ENCODE measurements at regions not wholly inside any gene's neighbourhood (a gene's known extent, or its start where the extent isn't known, plus 50 kb on each side); places are given as distances from the start of the nearest gene placed in this dataset.

DNA sequence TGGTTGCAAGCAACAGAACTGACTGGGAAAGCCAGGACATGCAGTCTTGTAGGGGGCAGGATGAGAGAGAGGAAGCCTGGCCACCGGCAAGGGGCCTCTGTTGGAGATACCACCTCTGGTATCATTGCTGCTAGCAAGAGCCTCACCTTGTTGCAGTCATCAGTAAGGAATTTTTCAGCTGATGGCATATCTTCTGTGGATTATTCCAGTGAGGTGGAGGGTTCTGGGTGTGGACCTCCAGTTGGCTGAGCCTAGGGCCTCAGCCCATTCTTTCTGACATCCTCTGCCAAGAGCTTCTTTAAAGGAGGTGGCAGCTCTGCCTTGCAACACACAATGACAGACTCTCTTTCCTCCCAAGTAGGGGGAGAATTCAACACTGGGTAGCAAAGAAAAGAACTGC is 128.9 kb downstream of the AQP9 start:
- TF ChIP-seq, protein P1, sequence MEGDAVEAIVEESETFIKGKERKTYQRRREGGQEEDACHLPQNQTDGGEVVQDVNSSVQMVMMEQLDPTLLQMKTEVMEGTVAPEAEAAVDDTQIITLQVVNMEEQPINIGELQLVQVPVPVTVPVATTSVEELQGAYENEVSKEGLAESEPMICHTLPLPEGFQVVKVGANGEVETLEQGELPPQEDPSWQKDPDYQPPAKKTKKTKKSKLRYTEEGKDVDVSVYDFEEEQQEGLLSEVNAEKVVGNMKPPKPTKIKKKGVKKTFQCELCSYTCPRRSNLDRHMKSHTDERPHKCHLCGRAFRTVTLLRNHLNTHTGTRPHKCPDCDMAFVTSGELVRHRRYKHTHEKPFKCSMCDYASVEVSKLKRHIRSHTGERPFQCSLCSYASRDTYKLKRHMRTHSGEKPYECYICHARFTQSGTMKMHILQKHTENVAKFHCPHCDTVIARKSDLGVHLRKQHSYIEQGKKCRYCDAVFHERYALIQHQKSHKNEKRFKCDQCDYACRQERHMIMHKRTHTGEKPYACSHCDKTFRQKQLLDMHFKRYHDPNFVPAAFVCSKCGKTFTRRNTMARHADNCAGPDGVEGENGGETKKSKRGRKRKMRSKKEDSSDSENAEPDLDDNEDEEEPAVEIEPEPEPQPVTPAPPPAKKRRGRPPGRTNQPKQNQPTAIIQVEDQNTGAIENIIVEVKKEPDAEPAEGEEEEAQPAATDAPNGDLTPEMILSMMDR (IDR thresholded peaks at IDR 0.05): no peak
- TF ChIP-seq EZH2 (IDR thresholded peaks at IDR 0.05): no peak

All from neural progenitor cell (in vitro differentiated cells).